HepG2 (cell line): ENCODE measurements at regions not wholly inside any gene's neighbourhood (a gene's known extent, or its start where the extent isn't known, plus 50 kb on each side); places are given as distances from the start of the nearest gene placed in this dataset.

ENCODE experiments used
- ATAC-seq: fragments of 200-7000 bp; cut with Tn5 transposase; 3 replicates; pipeline ENCODE4 v1.9.1; 2020; ENCODE audit warnings: mild to moderate bottlenecking, moderate library complexity
- BruUV-seq: library from RNA; stranded (reverse); fragments of 400-500 nt; replicated peaks from 2 replicates; lab custom pipeline; 2021; lab: Mats Ljungman, UMichigan
- CTCF ChIA-PET: fragments of 300-600 bp; formaldehyde crosslinking; extraction: SDS; loops from one replicate; lab custom pipeline; 2021; ENCODE audit warnings: low total read pairs, inconsistent platforms, low intra/inter-chr PET ratio; lab: Yijun Ruan, JAX
- POLR2A ChIA-PET: fragments of 350-600 bp; sonication (Branson Sonifier 250); formaldehyde crosslinking; loops from one replicate; lab custom pipeline; 2020; ENCODE audit warnings: antibody characterized with exemption, inconsistent platforms; lab: Yijun Ruan, JAX
- DNase-seq: peaks from one replicate; pipeline ENCODE4 v3.0.0-alpha.2; 2015; ENCODE audit warnings: low spot score
- FAIRE-seq: peaks from 3 replicates; lab custom pipeline; 2011; peaks lifted over from hg19 to GRCh38; lab: Jason Lieb, UNC
- H2AFZ ChIP-seq: one replicate; pipeline ENCODE4 v1.6.1; 2011; ENCODE audit warnings: low read length, inconsistent platforms
- H3K27ac ChIP-seq: fragments of 300-600 bp; 3 replicates; pipeline ENCODE4 v1.8.0; 2011; ENCODE audit warnings: mixed run types, mild to moderate bottlenecking, mixed read lengths, low read length, inconsistent platforms; ENCODE audit not compliant: insufficient read depth; ENCODE audit errors: extremely low read length
- H3K27me3 ChIP-seq, 2 experiments: fragments of 200-600 bp in 1 of 2; 2 replicates in 1 of 2; 3 replicates in 1 of 2; pipeline versions ENCODE4 v1.6.0 to v1.8.0; 2011; ENCODE audit warnings: low read length in 2 of 2, mild to moderate bottlenecking in 2 of 2, moderate library complexity in 2 of 2, inconsistent platforms in 1 of 2; ENCODE audit not compliant: insufficient read depth in 2 of 2, control insufficient read depth in 1 of 2
- H3K36me3 ChIP-seq, 2 experiments: fragments of 200-600 bp in 1 of 2; replicated peaks in 1 of 2; 2 replicates in 1 of 2; 3 replicates in 1 of 2; pipeline versions ENCODE4 v1.5.1 to v1.8.0; 2011; ENCODE audit warnings: low read length in 2 of 2, inconsistent platforms in 1 of 2; ENCODE audit not compliant: insufficient read depth in 2 of 2, control insufficient read depth in 1 of 2
- H3K4me1 ChIP-seq: 2 replicates; pipeline ENCODE4 v1.5.1; 2012; ENCODE audit warnings: low read length, inconsistent platforms; ENCODE audit not compliant: insufficient read depth
- H3K4me2 ChIP-seq: 2 replicates; pipeline ENCODE4 v1.6.0; 2011; ENCODE audit warnings: low read depth, low read length, inconsistent platforms
- H3K4me3 ChIP-seq, 3 experiments: fragments of 200-600 bp in 1 of 3; sonication (generic), shearing (Covaris generic) in 1 of 3; replicated peaks in 1 of 3; 2 replicates each; pipeline ENCODE4 v1.5.1; 2011 to 2016; ENCODE audit warnings: low read length in 3 of 3, inconsistent platforms in 2 of 3, low read depth in 2 of 3, mild to moderate bottlenecking in 2 of 3, control low read depth in 1 of 3, mixed read lengths in 1 of 3; ENCODE audit not compliant: insufficient read depth in 1 of 3
- H3K79me2 ChIP-seq: one replicate; pipeline ENCODE4 v1.6.1; 2011; ENCODE audit warnings: low read length, inconsistent platforms; ENCODE audit not compliant: insufficient read depth
- H3K9ac ChIP-seq: 2 replicates; pipeline ENCODE4 v1.6.0; 2011; ENCODE audit warnings: mild to moderate bottlenecking, low read depth, low read length, inconsistent platforms; ENCODE audit not compliant: insufficient read depth
- H3K9me3 ChIP-seq: 2 replicates; pipeline ENCODE4 v1.5.1; 2012; ENCODE audit warnings: mild to moderate bottlenecking, low read length
- H4K20me1 ChIP-seq: 2 replicates; pipeline ENCODE4 v1.6.0; 2011; ENCODE audit warnings: inconsistent platforms, mild to moderate bottlenecking, low read length, moderate library complexity; ENCODE audit not compliant: insufficient read depth
- AHDC1 ChIP-seq: sonication (generic); formaldehyde crosslinking; IDR thresholded peaks from 2 replicates; pipeline ENCODE4 v1.5.1; 2020; ENCODE audit warnings: mild to moderate bottlenecking, missing genetic modification reagents, borderline replicate concordance
- ATF7-NPFF ChIP-seq: sonication (generic); formaldehyde crosslinking; IDR thresholded peaks from 2 replicates; pipeline ENCODE4 v1.8.1; 2023; ENCODE audit warnings: mild to moderate bottlenecking, low read depth, missing genetic modification reagents, moderate library complexity
- CSRNP1 ChIP-seq: sonication (generic); formaldehyde crosslinking; IDR thresholded peaks from 2 replicates; pipeline ENCODE4 v1.8.1; 2023; ENCODE audit warnings: mild to moderate bottlenecking, missing genetic modification reagents
- LCORL ChIP-seq, 2 experiments: fragments of 450-650 bp in 1 of 2; sonication (generic) in 1 of 2; formaldehyde crosslinking in 1 of 2; IDR thresholded peaks; 2 replicates each; pipeline versions ENCODE4 v1.5.0 to v1.6.1; 2017 to 2020; ENCODE audit warnings: antibody characterized with exemption in 1 of 2, missing genetic modification reagents in 1 of 2
- SMYD3 ChIP-seq: sonication (generic); formaldehyde crosslinking; IDR thresholded peaks from 2 replicates; pipeline ENCODE4 v1.8.1; 2023; ENCODE audit warnings: mild to moderate bottlenecking, missing genetic modification reagents
- THAP11 ChIP-seq: IDR thresholded peaks from 2 replicates; pipeline ENCODE4 v1.6.1; 2016; ENCODE audit warnings: missing biosample characterization, missing genetic modification reagents
- ZMAT5 ChIP-seq: sonication (generic); formaldehyde crosslinking; IDR thresholded peaks from 2 replicates; pipeline ENCODE4 v1.5.0; 2020; ENCODE audit warnings: mild to moderate bottlenecking, low read depth, missing genetic modification reagents, borderline replicate concordance
- ZNF143 ChIP-seq: sonication (generic); formaldehyde crosslinking; IDR thresholded peaks from 2 replicates; pipeline ENCODE4 v1.4.0; 2020; ENCODE audit warnings: missing genetic modification reagents
- ZNF713 ChIP-seq: sonication (generic); formaldehyde crosslinking; IDR thresholded peaks from 2 replicates; pipeline ENCODE4 v1.4.0; 2020; ENCODE audit warnings: mild to moderate bottlenecking, missing genetic modification reagents
- ZNF790 ChIP-seq: sonication (generic); formaldehyde crosslinking; IDR thresholded peaks from 2 replicates; pipeline ENCODE4 v1.8.0; 2022; ENCODE audit warnings: missing genetic modification reagents, mild to moderate bottlenecking, borderline replicate concordance
- WGBS: methylation state at CpG from one replicate; pipeline ENCODE4 v1.1.6; 2017; ENCODE audit warnings: low lambda C conversion rate; 5-methylcytosine and 5-hydroxymethylcytosine counted together
- in situ Hi-C: cut with HindIII; loops from 2 replicates; pipeline ENCODE4 v1.10.0; 2017; ENCODE audit warnings: low pct_unique_long_range_greater_than_20kb; ENCODE audit not compliant: extremely low pct_ligation_motif_present
- intact Hi-C: fragments of 100-400 bp; cut with micrococcal nuclease; formaldehyde crosslinking; loops from one replicate; pipeline ENCODE4 v1.10.0; 2022; ENCODE audit not compliant: unreplicated experiment

- Histone ChIP-seq H3K36me3 (no peaks in the 10 kb centered on the region), H3K27ac (no peak overlapping the region), H2AFZ (no peak overlapping the region), H3K9ac (no peak overlapping the region), H3K4me1 (no peaks in the 10 kb centered on the region), H3K9me3 (no peaks in the 10 kb centered on the region), H3K79me2 (no peaks in the 10 kb centered on the region), H3K4me3 (no peak overlapping the region), H3K4me2 (no peak overlapping the region), H3K27me3 (peaks cover 1 to 39% of the 10 kb centered on the region in 2 experiments; a peak in 3 of 5 replicates), H4K20me1 (no peaks in the 10 kb centered on the region)
- DNase-seq (no peak), ATAC-seq (no peak), FAIRE-seq (no peak)
- TF ChIP-seq CSRNP1 (no peak), SMYD3 (CRISPR knock-in tag) (no peak), LCORL (IDR thresholded peaks at IDR 0.05) (peak; percentile 93), LCORL (CRISPR knock-in tag; IDR thresholded peaks at IDR 0.05) (no peak), ZMAT5 (CRISPR knock-in tag) (no peak)
- ChIA-PET CTCF (no interaction called here), POLR2A (no interaction called here)
- intact Hi-C loops (no loop called here), in situ Hi-C loops (no loop called here)
- WGBS = 16% methylated on average over 3 of the region's 3 CpGs
- BruUV-seq = no TSS peak
These were observed 157.6 kb downstream of the AACS start for GRCh38 chr12:125222876-125223275.

- no peaks in the 10 kb centered on the region for H3K9me3 ChIP-seq
- H3K79me2 ChIP-seq = no peaks in the 10 kb centered on the region
- in situ Hi-C loops = no loop called here
- ChIA-PET CTCF (no interaction called here), POLR2A (no interaction called here)
- 95% methylated on average over 4 of the region's 4 CpGs for WGBS
- no peak overlapping the region for H3K4me3 ChIP-seq
- H3K36me3 ChIP-seq = no peaks in the 10 kb centered on the region
- ATAC-seq = no peak
- no peaks in the 10 kb centered on the region for H4K20me1 ChIP-seq
- no peak overlapping the region for H3K27ac ChIP-seq
- H2AFZ ChIP-seq = no peak overlapping the region
- H3K9ac ChIP-seq = no peak overlapping the region
- no peak for DNase-seq
- H3K4me1 ChIP-seq = no peaks in the 10 kb centered on the region
- BruUV-seq = no TSS peak
- intact Hi-C loops = no loop called here
- no peak overlapping the region for H3K4me2 ChIP-seq
- FAIRE-seq = no peak
- H3K27me3 ChIP-seq = peaks cover 3 to 31% of the 10 kb centered on the region in 2 experiments; a peak in 3 of 5 replicates
- no peak for TF ChIP-seq ATF7-NPFF
- TF ChIP-seq AHDC1 (CRISPR knock-in tag) = no peak
- TF ChIP-seq ZNF143 = peak; percentile 74
- TF ChIP-seq ZNF713 (CRISPR knock-in tag) = no peak
- TF ChIP-seq ZNF790 (CRISPR knock-in tag) = no peak
- peak; percentile 50; the same call in 1 of the 2 replicates for TF ChIP-seq THAP11 (CRISPR knock-in tag)
These were observed 160.4 kb downstream of the AACS start for GRCh38 chr12:125225641-125226040.
